ENCODE measurements at regions not wholly inside any gene's neighbourhood (a gene's known extent, or its start where the extent isn't known, plus 50 kb on each side); places are given as distances from the start of the nearest gene placed in this dataset.

GRCh38 chr2:220887876-220888275 lies 684.2 kb downstream of the EPHA4 start:
- TF ChIP-seq CTCF (IDR thresholded peaks at IDR 0.05; ENCODE audit: control insufficient read depth, extremely low read depth, insufficient read depth), result no peak
- H3K4me3 ChIP-seq (ENCODE audit: low read depth, low read length), result no peak overlapping the region
- no peak for DNase-seq (ENCODE audit: low read depth)

- no peak for TF ChIP-seq CTCF (IDR thresholded peaks at IDR 0.05; ENCODE audit: control insufficient read depth, extremely low read depth, insufficient read depth)
- H3K4me3 ChIP-seq (ENCODE audit: low read depth, low read length), result no peak overlapping the region
Measured at GRCh38 chr2:220890931-220891330, 681.2 kb downstream of the EPHA4 start.

GRCh38 chr2:220891405-220891804 lies 680.7 kb downstream of the EPHA4 start:
- H3K4me3 ChIP-seq (ENCODE audit: low read depth, low read length), result no peak overlapping the region
- TF ChIP-seq CTCF (IDR thresholded peaks at IDR 0.05; ENCODE audit: control insufficient read depth, extremely low read depth, insufficient read depth), result no peak
- no peak for DNase-seq (ENCODE audit: low read depth)

More at GRCh38 chr2:220890931-220891330, 681.2 kb downstream of the EPHA4 start:
- DNase-seq (ENCODE audit: low read depth), result no peak

GRCh38 chr2:220892018-220892634 lies 680.0 kb downstream of the EPHA4 start:
- H3K4me3 ChIP-seq (ENCODE audit: low read depth, low read length), result no peak overlapping the region
- no peak for TF ChIP-seq CTCF (IDR thresholded peaks at IDR 0.05; ENCODE audit: control insufficient read depth, extremely low read depth, insufficient read depth)
- no peak for DNase-seq (ENCODE audit: low read depth)

- no peak for TF ChIP-seq CTCF (IDR thresholded peaks at IDR 0.05; ENCODE audit: control insufficient read depth, extremely low read depth, insufficient read depth)
- H3K4me3 ChIP-seq (ENCODE audit: low read depth, low read length), result no peak overlapping the region
- no peak for DNase-seq (ENCODE audit: low read depth)
Measured at GRCh38 chr2:220893411-220893810, 678.7 kb downstream of the EPHA4 start.

GRCh38 chr2:220894069-220894468 lies 678.0 kb downstream of the EPHA4 start:
- no peak for TF ChIP-seq CTCF (IDR thresholded peaks at IDR 0.05; ENCODE audit: control insufficient read depth, extremely low read depth, insufficient read depth)
- no peak for DNase-seq (ENCODE audit: low read depth)
- H3K4me3 ChIP-seq (ENCODE audit: low read depth, low read length), result no peak overlapping the region

GRCh38 chr2:220899492-220899891 lies 672.6 kb downstream of the EPHA4 start:
- TF ChIP-seq CTCF (IDR thresholded peaks at IDR 0.05; ENCODE audit: control insufficient read depth, extremely low read depth, insufficient read depth), result no peak
- DNase-seq (ENCODE audit: low read depth), result no peak
- no peak overlapping the region for H3K4me3 ChIP-seq (ENCODE audit: low read depth, low read length)

Data from LNCaP clone FGC (cell line).